GM23338 (cell line): ENCODE measurements at regions not wholly inside any gene's neighbourhood (a gene's known extent, or its start where the extent isn't known, plus 50 kb on each side); places are given as distances from the start of the nearest gene placed in this dataset.

Experiments used
- ATAC-seq: fragments of 200-7000 bp; cut with Tn5 transposase; 3 replicates; pipeline ENCODE4 v1.9.1; 2020
- DNase-seq: peaks from one replicate; pipeline ENCODE4 v3.0.0-alpha.2; 2015; ENCODE audit warnings: low spot score
- H2AFZ ChIP-seq: fragments of 200-600 bp; sonication (generic); 2 replicates; pipeline ENCODE4 v1.8.0; 2016; ENCODE audit warnings: antibody characterized with exemption, mild to moderate bottlenecking, moderate library complexity
- H3F3A ChIP-seq: fragments of 200-600 bp; sonication (generic); replicated peaks from 2 replicates; pipeline ENCODE4 v1.8.0; 2017; ENCODE audit warnings: antibody characterized with exemption, mixed run types, low read depth
- H3K27ac ChIP-seq: fragments of 200-600 bp; sonication (generic); 2 replicates; pipeline ENCODE4 v1.6.1; 2016; ENCODE audit warnings: low read depth
- H3K27me3 ChIP-seq: fragments of 200-600 bp; sonication (generic); 2 replicates; pipeline ENCODE4 v1.8.0; 2016; ENCODE audit warnings: mild to moderate bottlenecking, mixed run types, moderate library complexity; ENCODE audit not compliant: insufficient read depth
- H3K36me3 ChIP-seq: fragments of 200-600 bp; sonication (generic); 2 replicates; pipeline ENCODE4 v1.8.0; 2016; ENCODE audit warnings: mild to moderate bottlenecking; ENCODE audit not compliant: insufficient read depth
- H3K4me1 ChIP-seq: fragments of 200-600 bp; sonication (generic); 2 replicates; pipeline ENCODE4 v1.8.0; 2016; ENCODE audit warnings: mild to moderate bottlenecking, moderate library complexity; ENCODE audit not compliant: insufficient read depth
- H3K4me2 ChIP-seq: fragments of 200-600 bp; sonication (generic); 2 replicates; pipeline ENCODE4 v1.7.1; 2017; ENCODE audit warnings: mixed run types
- H3K4me3 ChIP-seq: fragments of 200-600 bp; sonication (generic); 2 replicates; pipeline ENCODE4 v1.6.1; 2016; ENCODE audit warnings: mixed run types
- H3K79me2 ChIP-seq: fragments of 200-600 bp; sonication (generic); replicated peaks from 2 replicates; pipeline ENCODE4 v1.8.0; 2017; ENCODE audit warnings: mild to moderate bottlenecking; ENCODE audit not compliant: insufficient read depth
- H3K9me2 ChIP-seq: fragments of 200-600 bp; sonication (generic); 2 replicates; pipeline ENCODE4 v1.8.0; 2017; ENCODE audit not compliant: insufficient read depth
- H4K20me1 ChIP-seq: fragments of 200-600 bp; sonication (generic); replicated peaks from 2 replicates; pipeline ENCODE4 v1.8.0; 2017; ENCODE audit warnings: mild to moderate bottlenecking; ENCODE audit not compliant: insufficient read depth
- H3K27ac Mint-ChIP-seq: 2 replicates; pipeline ENCODE4 v1.8.0; 2020; ENCODE audit warnings: inconsistent platforms, mild to moderate bottlenecking, moderate library complexity, mixed read lengths
- H3K27me3 Mint-ChIP-seq: 3 replicates; pipeline ENCODE4 v1.8.0; 2022; ENCODE audit warnings: low read depth, mild to moderate bottlenecking, moderate library complexity, mixed read lengths, inconsistent platforms; ENCODE audit not compliant: insufficient read depth, poor library complexity
- H3K36me3 Mint-ChIP-seq: 3 replicates; pipeline ENCODE4 v1.8.0; 2021; ENCODE audit warnings: low read depth, mild to moderate bottlenecking, inconsistent platforms, moderate library complexity, mixed read lengths
- H3K4me1 Mint-ChIP-seq: 3 replicates; pipeline ENCODE4 v1.8.0; 2020; ENCODE audit warnings: mild to moderate bottlenecking, inconsistent platforms, mixed read lengths
- H3K4me3 Mint-ChIP-seq: 3 replicates; pipeline ENCODE4 v1.8.0; 2021; ENCODE audit warnings: moderate library complexity, mild to moderate bottlenecking, inconsistent platforms, mixed read lengths
- H3K9me3 Mint-ChIP-seq: 3 replicates; pipeline ENCODE4 v1.8.0; 2020; ENCODE audit warnings: moderate library complexity, mild to moderate bottlenecking, inconsistent platforms, mixed read lengths
- CREB1 ChIP-seq: fragments of 250-450 bp; sonication (Bioruptor Pico); IDR thresholded peaks from 2 replicates; pipeline ENCODE4 v1.5.0; 2020; ENCODE audit warnings: low read depth, mild to moderate bottlenecking, moderate library complexity
- EZH2 ChIP-seq: fragments of 200-600 bp; sonication (generic); IDR thresholded peaks from one replicate; pipeline ENCODE4 v1.8.0; 2017; ENCODE audit warnings: antibody characterized with exemption, mild to moderate bottlenecking, low read depth; ENCODE audit not compliant: unreplicated experiment
- EZH2phosphoT487 ChIP-seq: fragments of 200-600 bp; sonication (generic); IDR thresholded peaks from one replicate; pipeline ENCODE4 v1.8.1; 2018; ENCODE audit warnings: antibody characterized with exemption; ENCODE audit not compliant: unreplicated experiment
- JUNB ChIP-seq: IDR thresholded peaks from one replicate; pipeline ENCODE4 v1.6.1; 2016; ENCODE audit warnings: antibody characterized with exemption; ENCODE audit not compliant: unreplicated experiment
- NANOG ChIP-seq: IDR thresholded peaks from 2 replicates; pipeline ENCODE4 v1.6.1; 2016; ENCODE audit warnings: antibody characterized with exemption, borderline replicate concordance
- POLR2AphosphoS5 ChIP-seq: IDR thresholded peaks from 2 replicates; pipeline ENCODE4 v1.6.1; 2016; ENCODE audit warnings: antibody characterized with exemption, low read depth
- STAT1 ChIP-seq: IDR thresholded peaks from one replicate; pipeline ENCODE4 v1.6.1; 2016; ENCODE audit warnings: antibody characterized with exemption; ENCODE audit not compliant: unreplicated experiment
- ZNF114 ChIP-seq: fragments of 250-450 bp; sonication (Bioruptor Pico); IDR thresholded peaks from 2 replicates; pipeline ENCODE4 v1.5.0; 2020; ENCODE audit warnings: mild to moderate bottlenecking, moderate library complexity
- ZNF331 ChIP-seq: fragments of 250-450 bp; sonication (Bioruptor Pico); IDR thresholded peaks from 2 replicates; pipeline ENCODE4 v1.5.0; 2020; ENCODE audit warnings: low read depth, mild to moderate bottlenecking, moderate library complexity
- ZNF462 ChIP-seq: fragments of 250-450 bp; sonication (Bioruptor Pico); IDR thresholded peaks from 2 replicates; pipeline ENCODE4 v1.5.0; 2020; ENCODE audit warnings: mild to moderate bottlenecking, moderate library complexity
- TF ChIP-seq, protein P1 (sequence below): IDR thresholded peaks from 2 replicates; pipeline ENCODE4 v1.6.1; 2016; ENCODE audit warnings: antibody characterized with exemption
- TF ChIP-seq, protein P2 (sequence below): IDR thresholded peaks from one replicate; pipeline ENCODE4 v1.6.1; 2018; ENCODE audit warnings: antibody characterized with exemption; ENCODE audit not compliant: unreplicated experiment
- TF ChIP-seq, protein P3 (sequence below), 2 experiments: fragments of 200-600 bp in 1 of 2; sonication (generic) in 1 of 2; conservative IDR thresholded peaks; 2 replicates each; pipeline versions ENCODE4 v1.5.1 to v1.6.1; 2016 to 2017; ENCODE audit warnings: antibody characterized with exemption in 2 of 2, low read depth in 2 of 2, mild to moderate bottlenecking in 2 of 2, moderate library complexity in 1 of 2

DNA sequence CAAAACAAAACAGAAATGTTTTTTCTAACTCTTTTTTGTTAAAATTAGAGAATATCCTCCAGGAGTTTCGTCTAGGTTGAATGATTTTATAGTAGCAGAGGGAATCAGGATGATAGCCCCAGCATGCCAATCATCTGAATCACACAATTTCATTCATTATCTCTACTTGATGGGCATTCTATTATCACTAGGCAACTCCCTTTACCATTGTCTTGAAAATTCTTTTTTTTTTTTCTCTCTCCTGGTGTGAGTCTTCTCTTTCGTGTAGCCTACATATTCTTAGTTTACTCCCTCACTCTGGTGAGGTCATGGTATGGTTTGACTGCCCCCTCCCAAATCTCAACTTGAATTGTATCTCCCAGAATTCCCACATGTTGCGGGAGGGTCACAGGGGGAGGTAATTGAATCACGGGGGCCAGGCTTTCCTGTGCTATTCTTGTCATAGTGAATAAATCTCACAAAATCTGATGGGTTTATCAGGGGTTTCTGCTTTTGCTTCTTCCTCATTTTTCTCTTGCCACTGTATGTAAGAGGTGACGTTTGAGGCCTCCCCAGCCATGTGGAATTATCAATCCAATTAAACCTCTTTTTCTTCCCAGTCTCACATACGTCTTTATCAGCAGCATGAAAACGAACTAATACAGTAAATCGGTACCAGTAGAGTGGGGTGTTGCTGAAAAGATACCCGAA is 105.0 kb downstream of the OTUD1 start:
- Mint-ChIP-seq H3K9me3 (peaks cover 7% of the 10 kb centered on the region; the same call in 1 of the 3 replicates), H3K4me3 (no peak overlapping the region), H3K36me3 (peaks cover 4% of the 10 kb centered on the region; the same call in 1 of the 3 replicates), H3K27ac (no peak overlapping the region), H3K27me3 (no peaks in the 10 kb centered on the region), H3K4me1 (peaks cover 4% of the 10 kb centered on the region; the same call in 2 of the 3 replicates)
- H3K4me1 ChIP-seq = peaks cover 7% of the 10 kb centered on the region; the same call in 1 of the 2 replicates
- no peaks in the 10 kb centered on the region for H4K20me1 ChIP-seq
- DNase-seq = no peak
- no peaks in the 10 kb centered on the region for H3K27me3 ChIP-seq
- no peak overlapping the region for H3K4me3 ChIP-seq
- TF ChIP-seq JUNB (no peak), EZH2phosphoT487 (no peak), ZNF331 (CRISPR knock-in tag) (no peak), NANOG (no peak), CREB1 (CRISPR knock-in tag) (no peak), EZH2 (no peak), ZNF462 (no peak), STAT1 (no peak), ZNF114 (no peak), POLR2AphosphoS5 (no peak)
- TF ChIP-seq, protein P1, sequence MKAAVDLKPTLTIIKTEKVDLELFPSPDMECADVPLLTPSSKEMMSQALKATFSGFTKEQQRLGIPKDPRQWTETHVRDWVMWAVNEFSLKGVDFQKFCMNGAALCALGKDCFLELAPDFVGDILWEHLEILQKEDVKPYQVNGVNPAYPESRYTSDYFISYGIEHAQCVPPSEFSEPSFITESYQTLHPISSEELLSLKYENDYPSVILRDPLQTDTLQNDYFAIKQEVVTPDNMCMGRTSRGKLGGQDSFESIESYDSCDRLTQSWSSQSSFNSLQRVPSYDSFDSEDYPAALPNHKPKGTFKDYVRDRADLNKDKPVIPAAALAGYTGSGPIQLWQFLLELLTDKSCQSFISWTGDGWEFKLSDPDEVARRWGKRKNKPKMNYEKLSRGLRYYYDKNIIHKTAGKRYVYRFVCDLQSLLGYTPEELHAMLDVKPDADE = no peak
- TF ChIP-seq, protein P2, sequence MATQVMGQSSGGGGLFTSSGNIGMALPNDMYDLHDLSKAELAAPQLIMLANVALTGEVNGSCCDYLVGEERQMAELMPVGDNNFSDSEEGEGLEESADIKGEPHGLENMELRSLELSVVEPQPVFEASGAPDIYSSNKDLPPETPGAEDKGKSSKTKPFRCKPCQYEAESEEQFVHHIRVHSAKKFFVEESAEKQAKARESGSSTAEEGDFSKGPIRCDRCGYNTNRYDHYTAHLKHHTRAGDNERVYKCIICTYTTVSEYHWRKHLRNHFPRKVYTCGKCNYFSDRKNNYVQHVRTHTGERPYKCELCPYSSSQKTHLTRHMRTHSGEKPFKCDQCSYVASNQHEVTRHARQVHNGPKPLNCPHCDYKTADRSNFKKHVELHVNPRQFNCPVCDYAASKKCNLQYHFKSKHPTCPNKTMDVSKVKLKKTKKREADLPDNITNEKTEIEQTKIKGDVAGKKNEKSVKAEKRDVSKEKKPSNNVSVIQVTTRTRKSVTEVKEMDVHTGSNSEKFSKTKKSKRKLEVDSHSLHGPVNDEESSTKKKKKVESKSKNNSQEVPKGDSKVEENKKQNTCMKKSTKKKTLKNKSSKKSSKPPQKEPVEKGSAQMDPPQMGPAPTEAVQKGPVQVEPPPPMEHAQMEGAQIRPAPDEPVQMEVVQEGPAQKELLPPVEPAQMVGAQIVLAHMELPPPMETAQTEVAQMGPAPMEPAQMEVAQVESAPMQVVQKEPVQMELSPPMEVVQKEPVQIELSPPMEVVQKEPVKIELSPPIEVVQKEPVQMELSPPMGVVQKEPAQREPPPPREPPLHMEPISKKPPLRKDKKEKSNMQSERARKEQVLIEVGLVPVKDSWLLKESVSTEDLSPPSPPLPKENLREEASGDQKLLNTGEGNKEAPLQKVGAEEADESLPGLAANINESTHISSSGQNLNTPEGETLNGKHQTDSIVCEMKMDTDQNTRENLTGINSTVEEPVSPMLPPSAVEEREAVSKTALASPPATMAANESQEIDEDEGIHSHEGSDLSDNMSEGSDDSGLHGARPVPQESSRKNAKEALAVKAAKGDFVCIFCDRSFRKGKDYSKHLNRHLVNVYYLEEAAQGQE = no peak
- TF ChIP-seq, protein P3, sequence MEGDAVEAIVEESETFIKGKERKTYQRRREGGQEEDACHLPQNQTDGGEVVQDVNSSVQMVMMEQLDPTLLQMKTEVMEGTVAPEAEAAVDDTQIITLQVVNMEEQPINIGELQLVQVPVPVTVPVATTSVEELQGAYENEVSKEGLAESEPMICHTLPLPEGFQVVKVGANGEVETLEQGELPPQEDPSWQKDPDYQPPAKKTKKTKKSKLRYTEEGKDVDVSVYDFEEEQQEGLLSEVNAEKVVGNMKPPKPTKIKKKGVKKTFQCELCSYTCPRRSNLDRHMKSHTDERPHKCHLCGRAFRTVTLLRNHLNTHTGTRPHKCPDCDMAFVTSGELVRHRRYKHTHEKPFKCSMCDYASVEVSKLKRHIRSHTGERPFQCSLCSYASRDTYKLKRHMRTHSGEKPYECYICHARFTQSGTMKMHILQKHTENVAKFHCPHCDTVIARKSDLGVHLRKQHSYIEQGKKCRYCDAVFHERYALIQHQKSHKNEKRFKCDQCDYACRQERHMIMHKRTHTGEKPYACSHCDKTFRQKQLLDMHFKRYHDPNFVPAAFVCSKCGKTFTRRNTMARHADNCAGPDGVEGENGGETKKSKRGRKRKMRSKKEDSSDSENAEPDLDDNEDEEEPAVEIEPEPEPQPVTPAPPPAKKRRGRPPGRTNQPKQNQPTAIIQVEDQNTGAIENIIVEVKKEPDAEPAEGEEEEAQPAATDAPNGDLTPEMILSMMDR (conservative IDR thresholded peaks at IDR 0.05; ENCODE audit: low read depth in 2 of 2) = no peak
- no peaks in the 10 kb centered on the region for H3K79me2 ChIP-seq
- no peak overlapping the region for H3K4me2 ChIP-seq
- H3K9me2 ChIP-seq = no peaks in the 10 kb centered on the region; the same call in 1 of the 2 replicates
- H3K27ac ChIP-seq = no peak overlapping the region
- no peak for ATAC-seq
- no peaks in the 10 kb centered on the region for H3F3A ChIP-seq
- H2AFZ ChIP-seq = no peak overlapping the region
- no peaks in the 10 kb centered on the region for H3K36me3 ChIP-seq
